ENCODE measurements at regions not wholly inside any gene's neighbourhood (a gene's known extent, or its start where the extent isn't known, plus 50 kb on each side); places are given as distances from the start of the nearest gene placed in this dataset.
"Not testable (repeated sequence)": the region's sequence is repeated elsewhere in the genome, so short reads cannot be mapped to it uniquely, and the experiment has no call there.

- H3K27me3 ChIP-seq: no peaks in the 10 kb centered on the region
- WGBS, 2 donors: 79 to 80% methylated on average over 4 of the region's 4 CpGs
- no peaks in the 10 kb centered on the region for H3K36me3 ChIP-seq
- intact Hi-C loops (cut with DNase I): loop anchor here (2.0 kb wide), 1 partner anchor 31 kb away; no protein-coding TSS in a partner anchor
- no peak overlapping the region for H3K4me3 ChIP-seq
- H3K27ac ChIP-seq: no peak overlapping the region
- no peak for DNase-seq
- no peaks in the 10 kb centered on the region for H3K4me1 ChIP-seq
- H3K9me3 ChIP-seq: no peaks in the 10 kb centered on the region
- TF ChIP-seq CTCF (IDR thresholded peaks at IDR 0.05) (no peak), EP300 (IDR thresholded peaks at IDR 0.05) (no peak), POLR2AphosphoS5 (IDR thresholded peaks at IDR 0.05) (no peak), POLR2A (IDR thresholded peaks at IDR 0.05) (no peak)
Observed at GRCh38 chr2:102871707-102872106, 109.9 kb downstream of the TMEM182 start.

GRCh38 chr2:102872388-102872787, 110.6 kb downstream of the TMEM182 start:
- no peak for DNase-seq
- Histone ChIP-seq H3K9me3 (no peaks in the 10 kb centered on the region), H3K4me3 (no peak overlapping the region), H3K27me3 (no peaks in the 10 kb centered on the region), H3K4me1 (no peaks in the 10 kb centered on the region), H3K27ac (no peak overlapping the region), H3K36me3 (no peaks in the 10 kb centered on the region)
- intact Hi-C loops (cut with DNase I): loop anchor here (2.0 kb wide), 1 partner anchor 32 kb away; no protein-coding TSS in a partner anchor
- no peak for TF ChIP-seq POLR2A (IDR thresholded peaks at IDR 0.05)
- peak in 1 of 4 experiments; percentile 27 for TF ChIP-seq CTCF (IDR thresholded peaks at IDR 0.05)
- TF ChIP-seq EP300 (IDR thresholded peaks at IDR 0.05): no peak
- 63 to 83% methylated on average over 2 of the region's 2 CpGs for WGBS, 2 donors

- H3K27ac ChIP-seq; DNase-seq; H3K27me3 ChIP-seq; H3K4me1 ChIP-seq; H3K9me3 ChIP-seq; intact Hi-C loops (cut with DNase I); H3K36me3 ChIP-seq; H3K4me3 ChIP-seq: not testable (repeated sequence)
- 91% methylated on average over 13 of the region's 13 CpGs for WGBS, 2 donors
Observed at GRCh38 chr2:102879513-102879912, 117.7 kb downstream of the TMEM182 start.

- intact Hi-C loops (cut with DNase I): no loop called here
- DNase-seq: no peak
Observed at GRCh38 chr2:102880731-102881130, 118.9 kb downstream of the TMEM182 start.

GRCh38 chr2:102886216-102886893, 124.5 kb downstream of the TMEM182 start:
- no peak for DNase-seq
- H3K27me3 ChIP-seq: no peaks in the 10 kb centered on the region
- H3K4me3 ChIP-seq: no peak overlapping the region
- H3K4me1 ChIP-seq: no peaks in the 10 kb centered on the region
- intact Hi-C loops (cut with DNase I): no loop called here
- no peaks in the 10 kb centered on the region for H3K9me3 ChIP-seq
- H3K36me3 ChIP-seq: no peaks in the 10 kb centered on the region
- TF ChIP-seq CTCF (IDR thresholded peaks at IDR 0.05): no peak
- no peak for TF ChIP-seq POLR2A (IDR thresholded peaks at IDR 0.05)
- no peak for TF ChIP-seq EP300 (IDR thresholded peaks at IDR 0.05)
- TF ChIP-seq POLR2AphosphoS5 (IDR thresholded peaks at IDR 0.05): no peak
- WGBS, 2 donors: 65 to 78% methylated on average over 3 of the region's 3 CpGs
- no peak overlapping the region for H3K27ac ChIP-seq

More at GRCh38 chr2:102880731-102881130, 118.9 kb downstream of the TMEM182 start:
- Histone ChIP-seq H3K27ac (no peak overlapping the region), H3K4me1 (no peaks in the 10 kb centered on the region), H3K4me3 (no peak overlapping the region), H3K27me3 (no peaks in the 10 kb centered on the region), H3K36me3 (no peaks in the 10 kb centered on the region), H3K9me3 (no peaks in the 10 kb centered on the region)
- TF ChIP-seq POLR2AphosphoS5 (IDR thresholded peaks at IDR 0.05) (no peak), EP300 (IDR thresholded peaks at IDR 0.05) (no peak), CTCF (IDR thresholded peaks at IDR 0.05) (no peak), POLR2A (IDR thresholded peaks at IDR 0.05) (no peak)

Measured in sigmoid colon (tissue), 6 donors.